ENCODE measurements at regions not wholly inside any gene's neighbourhood (a gene's known extent, or its start where the extent isn't known, plus 50 kb on each side); places are given as distances from the start of the nearest gene placed in this dataset.

GRCh38 chr7:16061630-16062029 is 359.7 kb downstream of the CRPPA start:
- Mint-ChIP-seq H3K9me3 (ENCODE audit: unreplicated experiment) (no peaks in the 10 kb centered on the region), H3K4me3 (ENCODE audit: unreplicated experiment) (no peak overlapping the region), H3K27ac (ENCODE audit: low read depth, unreplicated experiment) (no peak overlapping the region), H3K36me3 (ENCODE audit: insufficient read depth, unreplicated experiment) (peaks cover 6% of the 10 kb centered on the region), H3K4me1 (ENCODE audit: insufficient read depth, unreplicated experiment) (no peaks in the 10 kb centered on the region), H3K27me3 (ENCODE audit: insufficient read depth, unreplicated experiment) (peaks cover 78% of the 10 kb centered on the region)
- no peak for TF ChIP-seq CTCF (IDR thresholded peaks at IDR 0.05; ENCODE audit: unreplicated experiment)
- intact Hi-C loops (cut with micrococcal nuclease) = no loop called here
- ChIA-PET CTCF (no interaction called here), POLR2A (no interaction called here)
- BruUV-seq (replicated peaks) = no TSS peak
- DNase-seq (ENCODE audit: unreplicated experiment) = no peak

- no peak for TF ChIP-seq CTCF (IDR thresholded peaks at IDR 0.05; ENCODE audit: unreplicated experiment)
- intact Hi-C loops (cut with micrococcal nuclease) = no loop called here
- CTCF ChIA-PET = interaction anchor here (0.6 kb wide), 1 partner anchor 9 kb away, joined by 4 read pairs; no protein-coding TSS in a partner anchor
- Mint-ChIP-seq H3K4me1 (ENCODE audit: insufficient read depth, unreplicated experiment) (no peaks in the 10 kb centered on the region), H3K27ac (ENCODE audit: low read depth, unreplicated experiment) (no peak overlapping the region), H3K27me3 (ENCODE audit: insufficient read depth, unreplicated experiment) (peaks cover 78% of the 10 kb centered on the region), H3K36me3 (ENCODE audit: insufficient read depth, unreplicated experiment) (peaks cover 6% of the 10 kb centered on the region), H3K4me3 (ENCODE audit: unreplicated experiment) (no peak overlapping the region), H3K9me3 (ENCODE audit: unreplicated experiment) (no peaks in the 10 kb centered on the region)
- POLR2A ChIA-PET = no interaction called here
- no peak for DNase-seq (ENCODE audit: unreplicated experiment)
- BruUV-seq (replicated peaks) = no TSS peak
Measured at GRCh38 chr7:16061011-16061410, 360.3 kb downstream of the CRPPA start.

GRCh38 chr7:16060502-16060901 is 360.8 kb downstream of the CRPPA start:
- no peak overlapping the region for H3K4me3 Mint-ChIP-seq (ENCODE audit: unreplicated experiment)
- H3K27ac Mint-ChIP-seq (ENCODE audit: low read depth, unreplicated experiment) = no peak overlapping the region
- H3K9me3 Mint-ChIP-seq (ENCODE audit: unreplicated experiment) = no peaks in the 10 kb centered on the region
- peaks cover 6% of the 10 kb centered on the region for H3K36me3 Mint-ChIP-seq (ENCODE audit: insufficient read depth, unreplicated experiment)
- no peak for TF ChIP-seq CTCF (IDR thresholded peaks at IDR 0.05; ENCODE audit: unreplicated experiment)
- no peaks in the 10 kb centered on the region for H3K4me1 Mint-ChIP-seq (ENCODE audit: insufficient read depth, unreplicated experiment)
- peaks cover 78% of the 10 kb centered on the region for H3K27me3 Mint-ChIP-seq (ENCODE audit: insufficient read depth, unreplicated experiment)
- POLR2A ChIA-PET = no interaction called here
- intact Hi-C loops (cut with micrococcal nuclease) = no loop called here
- no TSS peak for BruUV-seq (replicated peaks)
- no peak for DNase-seq (ENCODE audit: unreplicated experiment)
- CTCF ChIA-PET = interaction anchor here (0.9 kb wide), 1 partner anchor 11 kb away, joined by 3 read pairs; no protein-coding TSS in a partner anchor

- Mint-ChIP-seq H3K4me3 (ENCODE audit: unreplicated experiment) (no peak overlapping the region), H3K27ac (ENCODE audit: low read depth, unreplicated experiment) (no peak overlapping the region), H3K9me3 (ENCODE audit: unreplicated experiment) (no peaks in the 10 kb centered on the region), H3K27me3 (ENCODE audit: insufficient read depth, unreplicated experiment) (peaks cover 68% of the 10 kb centered on the region), H3K4me1 (ENCODE audit: insufficient read depth, unreplicated experiment) (no peaks in the 10 kb centered on the region), H3K36me3 (ENCODE audit: insufficient read depth, unreplicated experiment) (peaks cover 6% of the 10 kb centered on the region)
- intact Hi-C loops (cut with micrococcal nuclease) = no loop called here
- BruUV-seq (replicated peaks) = no TSS peak
- no peak for TF ChIP-seq CTCF (IDR thresholded peaks at IDR 0.05; ENCODE audit: unreplicated experiment)
- ChIA-PET POLR2A (no interaction called here), CTCF (interaction anchor here (0.6 kb wide), 1 partner anchor 752 kb away, joined by 4 read pairs; no protein-coding TSS in a partner anchor)
- no peak for DNase-seq (ENCODE audit: unreplicated experiment)
Measured at GRCh38 chr7:16055263-16055976, 365.9 kb downstream of the CRPPA start.
